ENCODE measurements at regions not wholly inside any gene's neighbourhood (a gene's known extent, or its start where the extent isn't known, plus 50 kb on each side); places are given as distances from the start of the nearest gene placed in this dataset.
A peak's percentile ranks its signal among the peaks of the same experiment; 100 is the strongest.

DNA sequence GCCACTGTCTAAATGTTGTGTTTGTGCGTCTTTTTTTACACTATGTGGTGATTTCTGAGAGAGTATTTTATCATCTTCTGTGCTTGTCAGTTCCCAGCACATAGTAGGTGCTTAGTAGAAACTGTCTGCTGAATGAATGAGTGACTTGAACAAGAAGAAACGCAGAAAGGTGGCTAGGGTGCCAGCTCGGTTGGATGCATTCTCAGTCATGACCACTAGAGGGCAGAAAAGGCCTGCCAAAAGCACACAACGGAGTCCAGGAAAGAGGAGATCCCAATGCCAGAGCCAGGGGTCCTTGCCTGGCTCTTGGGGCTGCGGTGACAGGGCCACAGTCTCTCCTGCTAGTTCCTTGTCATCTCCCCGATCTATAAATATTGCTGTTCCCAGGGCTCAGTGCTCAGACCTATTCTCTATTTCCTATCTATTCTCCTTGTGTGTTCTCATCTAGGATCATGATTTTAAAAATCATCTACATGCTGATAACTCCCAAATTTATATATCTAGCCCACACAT lies 57.3 kb upstream of the CCL1 start:
- no peaks in the 10 kb centered on the region for H3K36me3 Mint-ChIP-seq (ENCODE audit: low read depth, unreplicated experiment)

DNA sequence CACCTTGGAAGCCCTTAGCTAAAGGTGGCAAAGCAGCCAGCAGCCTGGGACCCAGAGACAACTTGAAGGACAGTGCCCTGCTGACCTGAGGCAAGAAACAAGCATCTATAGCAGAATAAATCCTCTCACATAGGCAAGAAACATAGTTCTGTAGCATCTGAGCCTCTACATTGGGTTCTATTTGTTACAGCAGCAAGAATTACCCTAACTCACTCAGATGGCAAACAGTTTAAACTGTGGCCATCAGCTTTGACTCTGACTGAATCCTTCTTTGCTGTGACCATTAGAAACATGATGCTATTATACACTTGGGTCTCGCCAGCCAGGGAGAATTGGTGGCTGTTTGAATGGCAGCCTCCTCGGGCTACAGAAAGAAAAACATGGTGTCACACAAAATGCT lies 53.1 kb upstream of the CCL1 start:
- FAIRE-seq (no peak), DNase-seq (ENCODE audit: low read depth) (no peak)
- no peak for TF ChIP-seq EZH2 (IDR thresholded peaks at IDR 0.05; ENCODE audit: insufficient read depth, low read length)
- TF ChIP-seq, protein P1, sequence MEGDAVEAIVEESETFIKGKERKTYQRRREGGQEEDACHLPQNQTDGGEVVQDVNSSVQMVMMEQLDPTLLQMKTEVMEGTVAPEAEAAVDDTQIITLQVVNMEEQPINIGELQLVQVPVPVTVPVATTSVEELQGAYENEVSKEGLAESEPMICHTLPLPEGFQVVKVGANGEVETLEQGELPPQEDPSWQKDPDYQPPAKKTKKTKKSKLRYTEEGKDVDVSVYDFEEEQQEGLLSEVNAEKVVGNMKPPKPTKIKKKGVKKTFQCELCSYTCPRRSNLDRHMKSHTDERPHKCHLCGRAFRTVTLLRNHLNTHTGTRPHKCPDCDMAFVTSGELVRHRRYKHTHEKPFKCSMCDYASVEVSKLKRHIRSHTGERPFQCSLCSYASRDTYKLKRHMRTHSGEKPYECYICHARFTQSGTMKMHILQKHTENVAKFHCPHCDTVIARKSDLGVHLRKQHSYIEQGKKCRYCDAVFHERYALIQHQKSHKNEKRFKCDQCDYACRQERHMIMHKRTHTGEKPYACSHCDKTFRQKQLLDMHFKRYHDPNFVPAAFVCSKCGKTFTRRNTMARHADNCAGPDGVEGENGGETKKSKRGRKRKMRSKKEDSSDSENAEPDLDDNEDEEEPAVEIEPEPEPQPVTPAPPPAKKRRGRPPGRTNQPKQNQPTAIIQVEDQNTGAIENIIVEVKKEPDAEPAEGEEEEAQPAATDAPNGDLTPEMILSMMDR (IDR thresholded peaks at IDR 0.05; ENCODE audit: insufficient read depth, low read depth, low read length): no peak
- Histone ChIP-seq H3K4me3 (ENCODE audit: insufficient read depth, low read depth, low read length) (no peak overlapping the region), H3K4me2 (ENCODE audit: low read length) (no peak overlapping the region), H2AFZ (ENCODE audit: low read depth, low read length) (no peak overlapping the region), H3K4me1 (ENCODE audit: insufficient read depth, low read length) (no peaks in the 10 kb centered on the region), H4K20me1 (ENCODE audit: insufficient read depth, low read length) (no peaks in the 10 kb centered on the region), H3K9me3 (ENCODE audit: insufficient read depth, low read depth, low read length) (no peaks in the 10 kb centered on the region), H3K27ac (ENCODE audit: low read depth, low read length) (no peak overlapping the region), H3K9ac (ENCODE audit: low read length) (no peak overlapping the region), H3K27me3 (ENCODE audit: insufficient read depth, low read length) (peaks cover 6% of the 10 kb centered on the region), H3K79me2 (ENCODE audit: insufficient read depth, low read length) (no peaks in the 10 kb centered on the region), H3K36me3 (ENCODE audit: insufficient read depth, low read length) (no peaks in the 10 kb centered on the region)
- peaks cover 61% of the 10 kb centered on the region for H3K27me3 Mint-ChIP-seq (ENCODE audit: low read depth, unreplicated experiment)
- no peaks in the 10 kb centered on the region for H3K9me3 Mint-ChIP-seq (ENCODE audit: unreplicated experiment)
- H3K4me3 Mint-ChIP-seq (ENCODE audit: unreplicated experiment): no peak overlapping the region
- H3K36me3 Mint-ChIP-seq (ENCODE audit: low read depth, unreplicated experiment): no peaks in the 10 kb centered on the region
- no peak overlapping the region for H3K27ac Mint-ChIP-seq (ENCODE audit: unreplicated experiment)
- H3K4me1 Mint-ChIP-seq (ENCODE audit: low read depth, unreplicated experiment): peaks cover 16% of the 10 kb centered on the region

More for the DNA sequence above, 57.3 kb upstream of the CCL1 start:
- no peak overlapping the region for H3K4me2 ChIP-seq (ENCODE audit: low read length)
- FAIRE-seq (no peak), DNase-seq (ENCODE audit: low read depth) (peak; percentile 19)
- Mint-ChIP-seq H3K4me3 (ENCODE audit: unreplicated experiment) (no peak overlapping the region), H3K27ac (ENCODE audit: unreplicated experiment) (no peak overlapping the region), H3K27me3 (ENCODE audit: low read depth, unreplicated experiment) (peaks cover 69% of the 10 kb centered on the region), H3K4me1 (ENCODE audit: low read depth, unreplicated experiment) (no peaks in the 10 kb centered on the region), H3K9me3 (ENCODE audit: unreplicated experiment) (no peaks in the 10 kb centered on the region)
- H3K9ac ChIP-seq (ENCODE audit: low read length): no peak overlapping the region
- TF ChIP-seq, protein P1 (IDR thresholded peaks at IDR 0.05; ENCODE audit: insufficient read depth, low read depth, low read length): peak; percentile 90
- TF ChIP-seq EZH2 (IDR thresholded peaks at IDR 0.05; ENCODE audit: insufficient read depth, low read length): no peak
- H3K4me3 ChIP-seq (ENCODE audit: insufficient read depth, low read depth, low read length): no peak overlapping the region
- H3K79me2 ChIP-seq (ENCODE audit: insufficient read depth, low read length): no peaks in the 10 kb centered on the region
- no peak overlapping the region for H3K27ac ChIP-seq (ENCODE audit: low read depth, low read length)
- H2AFZ ChIP-seq (ENCODE audit: low read depth, low read length): no peak overlapping the region
- no peaks in the 10 kb centered on the region for H3K9me3 ChIP-seq (ENCODE audit: insufficient read depth, low read depth, low read length)
- no peaks in the 10 kb centered on the region for H3K36me3 ChIP-seq (ENCODE audit: insufficient read depth, low read length)
- H3K27me3 ChIP-seq (ENCODE audit: insufficient read depth, low read length): peaks cover 5% of the 10 kb centered on the region
- H3K4me1 ChIP-seq (ENCODE audit: insufficient read depth, low read length): no peaks in the 10 kb centered on the region
- H4K20me1 ChIP-seq (ENCODE audit: insufficient read depth, low read length): no peaks in the 10 kb centered on the region

DNA sequence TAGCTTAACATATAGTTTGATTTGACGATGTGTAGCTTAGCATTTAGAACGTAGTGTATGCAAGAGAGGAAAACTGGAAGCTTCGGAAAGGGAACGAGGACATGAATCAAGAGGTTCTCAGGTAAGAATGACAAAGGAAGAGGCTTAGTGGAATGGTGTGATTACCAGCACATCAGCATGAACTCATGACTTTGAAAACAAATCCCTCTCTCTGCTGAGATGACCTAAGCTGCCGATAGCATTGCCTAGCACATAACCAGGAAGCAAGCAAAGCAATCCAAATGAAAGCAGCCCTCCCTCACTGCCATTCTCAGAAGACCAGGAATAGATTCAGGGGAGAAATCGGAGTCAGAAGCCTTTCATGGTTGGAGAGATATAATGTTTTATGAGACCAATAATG lies 51.3 kb upstream of the CCL1 start:
- H3K36me3 ChIP-seq (ENCODE audit: insufficient read depth, low read length): no peaks in the 10 kb centered on the region
- no peaks in the 10 kb centered on the region for H3K79me2 ChIP-seq (ENCODE audit: insufficient read depth, low read length)
- no peaks in the 10 kb centered on the region for H3K4me1 ChIP-seq (ENCODE audit: insufficient read depth, low read length)
- no peaks in the 10 kb centered on the region for H4K20me1 ChIP-seq (ENCODE audit: insufficient read depth, low read length)
- H3K4me3 ChIP-seq (ENCODE audit: insufficient read depth, low read depth, low read length): no peak overlapping the region
- FAIRE-seq: no peak
- no peak overlapping the region for H3K27ac ChIP-seq (ENCODE audit: low read depth, low read length)
- TF ChIP-seq, protein P1 (IDR thresholded peaks at IDR 0.05; ENCODE audit: insufficient read depth, low read depth, low read length): no peak
- no peak for TF ChIP-seq EZH2 (IDR thresholded peaks at IDR 0.05; ENCODE audit: insufficient read depth, low read length)
- no peak overlapping the region for H2AFZ ChIP-seq (ENCODE audit: low read depth, low read length)
- DNase-seq (ENCODE audit: low read depth): no peak
- Mint-ChIP-seq H3K4me3 (ENCODE audit: unreplicated experiment) (no peak overlapping the region), H3K27ac (ENCODE audit: unreplicated experiment) (no peak overlapping the region), H3K36me3 (ENCODE audit: low read depth, unreplicated experiment) (no peaks in the 10 kb centered on the region), H3K9me3 (ENCODE audit: unreplicated experiment) (no peaks in the 10 kb centered on the region), H3K4me1 (ENCODE audit: low read depth, unreplicated experiment) (peaks cover 16% of the 10 kb centered on the region), H3K27me3 (ENCODE audit: low read depth, unreplicated experiment) (peaks cover 59% of the 10 kb centered on the region)
- no peaks in the 10 kb centered on the region for H3K9me3 ChIP-seq (ENCODE audit: insufficient read depth, low read depth, low read length)
- no peak overlapping the region for H3K4me2 ChIP-seq (ENCODE audit: low read length)
- H3K9ac ChIP-seq (ENCODE audit: low read length): no peak overlapping the region
- peaks cover 6% of the 10 kb centered on the region for H3K27me3 ChIP-seq (ENCODE audit: insufficient read depth, low read length)
